Right lobe of liver (tissue), 4 donors: ENCODE measurements at regions not wholly inside any gene's neighbourhood (a gene's known extent, or its start where the extent isn't known, plus 50 kb on each side); places are given as distances from the start of the nearest gene placed in this dataset.

Experiments used
- CTCF ChIP-seq, 4 donors: fragments of 200-600 bp in 3 of 4; fragments of 450-650 bp in 1 of 4; IDR thresholded peaks; one replicate each; pipeline versions ENCODE4 v1.5.1 to v1.8.0; 2016 to 2022; ENCODE audit warnings: antibody characterized with exemption in 4 of 4, mild to moderate bottlenecking in 2 of 4
- POLR2A ChIP-seq: fragments of 450-650 bp; IDR thresholded peaks from one replicate; pipeline ENCODE4 v1.6.1; 2017; ENCODE audit warnings: antibody characterized with exemption, mild to moderate bottlenecking
- donor health status: DM: no; HTN: no; CAD: no.
- donor health status: DM: no; HTN: no; CAD: no.
- donor health status: DM: no; HTN: yes; CAD: no.

GRCh38 chr9:113774963-113775362 lies 101.1 kb upstream of the ZNF618 start:
- TF ChIP-seq CTCF (IDR thresholded peaks at IDR 0.05) (no peak), POLR2A (no peak)
